Psoas muscle (tissue), 7 donors: ENCODE measurements at regions not wholly inside any gene's neighbourhood (a gene's known extent, or its start where the extent isn't known, plus 50 kb on each side); places are given as distances from the start of the nearest gene placed in this dataset.

Experiments used
- ATAC-seq, 4 donors: fragments of 200-7000 bp; cut with Tn5 transposase; one replicate each; pipeline ENCODE4 v1.9.1; 2020; ENCODE audit warnings: moderate library complexity in 3 of 4, mild to moderate bottlenecking in 2 of 4
- DNase-seq, 2 donors: peaks; one replicate each; pipeline ENCODE4 v3.0.0-alpha.2; 2020
- H3K27ac ChIP-seq: fragments of 200-600 bp; one replicate; pipeline ENCODE4 v1.8.0; 2022
- H3K27me3 ChIP-seq, 3 donors: fragments of 200-600 bp in 1 of 3; one replicate each; pipeline versions ENCODE4 v1.6.1 to v1.8.0; 2013 to 2022; ENCODE audit warnings: low read length in 2 of 3, mild to moderate bottlenecking in 2 of 3, moderate library complexity in 1 of 3; ENCODE audit not compliant: insufficient read depth in 3 of 3
- H3K36me3 ChIP-seq, 2 donors: fragments of 200-600 bp in 1 of 2; one replicate each; pipeline versions ENCODE4 v1.6.1 to v1.8.0; 2013 to 2022; ENCODE audit warnings: low read depth in 1 of 2, mild to moderate bottlenecking in 1 of 2, moderate library complexity in 1 of 2; ENCODE audit not compliant: insufficient read depth in 1 of 2
- H3K4me1 ChIP-seq: fragments of 200-600 bp; one replicate; pipeline ENCODE4 v1.8.0; 2022
- H3K4me3 ChIP-seq: fragments of 200-600 bp; one replicate; pipeline ENCODE4 v1.8.0; 2022; ENCODE audit warnings: mild to moderate bottlenecking
- H3K9me3 ChIP-seq: fragments of 200-600 bp; one replicate; pipeline ENCODE4 v1.8.0; 2022
- WGBS, 3 donors: extraction: QIAGEN DNeasy Blood & Tissue Kit; methylation state at CpG; one replicate each; pipeline versions ENCODE4 v1.1.6 to v1.1.7; 2013; 5-methylcytosine and 5-hydroxymethylcytosine counted together
- intact Hi-C, 2 donors: fragments of 100-400 bp; cut with DNase I; formaldehyde crosslinking; loops; one replicate each; pipeline versions ENCODE4 v1.11.0 to v1.14.2; 2022
- TF ChIP-seq, protein P1 (sequence below): fragments of 200-600 bp; IDR thresholded peaks from one replicate; pipeline ENCODE4 v1.8.0; 2022; ENCODE audit warnings: antibody characterized with exemption
- donor health status: healthy with polysubstance abuse.
- donor health status: DM: no; HTN: no; CAD: no; lungs with moderate emphysema.
- donor health status: Bipolar disorder and iron deficiency.
- donor health status: healthy.
- donor health status: DM: yes; HTN: yes; CAD: no.
- donor health status: DM: no; HTN: no; CAD: no.
- donor health status: DM: yes; HTN: yes; CAD: no.

DNA sequence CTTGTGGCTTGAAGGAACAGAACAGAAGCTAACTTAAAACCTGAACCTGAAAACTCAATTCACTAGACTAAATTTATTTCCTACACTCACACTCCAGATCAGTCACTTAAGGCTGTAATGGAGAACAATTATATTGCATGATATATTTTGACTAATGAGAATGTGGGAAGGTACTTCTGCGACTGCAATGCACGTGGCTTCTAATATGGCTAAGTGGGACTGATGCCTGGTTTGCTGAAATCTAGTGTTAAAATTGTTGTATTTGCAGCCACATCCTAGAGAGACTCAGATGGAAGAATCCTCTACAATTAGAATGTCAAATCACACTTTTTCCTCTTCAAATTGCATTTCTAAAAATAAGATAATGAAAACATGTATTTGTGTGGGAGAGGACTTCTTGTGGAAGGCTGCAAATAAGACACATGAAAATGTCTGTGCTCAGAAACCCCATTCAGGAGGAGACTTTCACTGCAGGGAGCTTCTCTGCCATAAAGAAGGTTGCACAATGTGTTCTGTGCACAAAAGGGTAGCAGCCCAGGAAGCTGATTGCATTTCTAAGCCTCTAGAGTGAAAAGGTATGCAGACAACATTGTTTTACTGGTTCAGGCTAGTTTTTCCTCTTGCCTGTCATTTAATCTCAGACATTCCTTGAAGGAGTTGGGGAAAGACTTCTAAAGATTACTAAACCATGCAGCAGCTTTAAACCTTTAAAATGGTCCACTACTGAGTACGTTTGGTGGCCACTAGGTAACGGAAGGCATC is 224.3 kb downstream of the NEDD1 start:
- intact Hi-C loops = no loop called here
- Histone ChIP-seq H3K36me3 (no peaks in the 10 kb centered on the region), H3K27me3 (no peaks in the 10 kb centered on the region), H3K4me1 (no peaks in the 10 kb centered on the region), H3K4me3 (no peak overlapping the region), H3K9me3 (no peaks in the 10 kb centered on the region), H3K27ac (no peak overlapping the region)
- 40 to 48% (median 46%) methylated on average over 4 of the region's 4 CpGs for WGBS, 3 donors
- TF ChIP-seq, protein P1, sequence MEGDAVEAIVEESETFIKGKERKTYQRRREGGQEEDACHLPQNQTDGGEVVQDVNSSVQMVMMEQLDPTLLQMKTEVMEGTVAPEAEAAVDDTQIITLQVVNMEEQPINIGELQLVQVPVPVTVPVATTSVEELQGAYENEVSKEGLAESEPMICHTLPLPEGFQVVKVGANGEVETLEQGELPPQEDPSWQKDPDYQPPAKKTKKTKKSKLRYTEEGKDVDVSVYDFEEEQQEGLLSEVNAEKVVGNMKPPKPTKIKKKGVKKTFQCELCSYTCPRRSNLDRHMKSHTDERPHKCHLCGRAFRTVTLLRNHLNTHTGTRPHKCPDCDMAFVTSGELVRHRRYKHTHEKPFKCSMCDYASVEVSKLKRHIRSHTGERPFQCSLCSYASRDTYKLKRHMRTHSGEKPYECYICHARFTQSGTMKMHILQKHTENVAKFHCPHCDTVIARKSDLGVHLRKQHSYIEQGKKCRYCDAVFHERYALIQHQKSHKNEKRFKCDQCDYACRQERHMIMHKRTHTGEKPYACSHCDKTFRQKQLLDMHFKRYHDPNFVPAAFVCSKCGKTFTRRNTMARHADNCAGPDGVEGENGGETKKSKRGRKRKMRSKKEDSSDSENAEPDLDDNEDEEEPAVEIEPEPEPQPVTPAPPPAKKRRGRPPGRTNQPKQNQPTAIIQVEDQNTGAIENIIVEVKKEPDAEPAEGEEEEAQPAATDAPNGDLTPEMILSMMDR = no peak
- no peak for ATAC-seq
- DNase-seq = no peak

DNA sequence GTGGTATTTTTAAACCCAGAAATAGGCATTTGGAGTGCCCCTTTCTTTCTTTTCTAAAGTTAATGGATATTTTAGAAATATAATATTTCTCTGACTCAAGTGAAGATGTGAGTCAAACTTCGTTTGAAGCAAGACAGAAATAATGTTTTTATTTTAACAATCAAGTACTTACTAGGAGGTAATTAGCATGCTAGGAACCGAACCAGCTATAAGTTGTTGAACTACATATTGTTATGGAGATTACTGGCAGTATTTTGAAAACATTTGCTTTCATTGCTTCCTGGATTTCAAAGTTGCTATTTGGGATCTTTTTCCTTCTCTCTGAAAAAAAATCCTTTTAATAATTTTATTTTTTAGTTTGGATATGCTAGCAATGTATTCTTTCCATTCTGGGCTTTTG is 225.2 kb downstream of the NEDD1 start:
- no peaks in the 10 kb centered on the region for H3K4me1 ChIP-seq
- DNase-seq = no peak
- H3K27ac ChIP-seq = no peak overlapping the region
- H3K4me3 ChIP-seq = no peak overlapping the region
- WGBS, 3 donors = 25 to 32% (median 25%) methylated on average over 2 of the region's 2 CpGs
- H3K27me3 ChIP-seq = no peaks in the 10 kb centered on the region
- intact Hi-C loops = no loop called here
- H3K9me3 ChIP-seq = no peaks in the 10 kb centered on the region
- ATAC-seq = no peak
- TF ChIP-seq, protein P1 = no peak
- H3K36me3 ChIP-seq = no peaks in the 10 kb centered on the region

DNA sequence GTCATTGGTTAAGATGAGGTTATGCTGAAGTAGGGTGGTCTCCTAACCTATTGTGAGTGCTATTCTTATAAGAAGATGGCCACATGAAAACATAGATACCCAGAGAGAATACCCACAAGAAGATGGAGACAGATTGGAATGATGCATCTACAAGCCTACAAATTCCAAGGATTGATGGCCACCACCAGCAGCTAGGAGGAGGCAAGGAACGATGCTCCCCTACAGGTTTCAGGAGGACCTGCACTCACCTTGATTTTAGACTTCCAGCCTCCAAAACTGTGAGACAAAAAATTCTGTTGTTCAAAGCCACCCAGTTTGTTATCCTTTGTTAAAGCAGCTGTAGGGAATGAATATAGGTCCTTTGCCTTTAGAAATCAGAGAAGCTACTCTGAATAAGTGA is 227.4 kb downstream of the NEDD1 start:
- WGBS, 3 donors = 76 to 100% (median 80%) methylated on average over 1 of the region's 1 CpG
- DNase-seq = no peak
- Histone ChIP-seq H3K4me1 (no peaks in the 10 kb centered on the region), H3K27ac (no peak overlapping the region), H3K4me3 (no peak overlapping the region), H3K27me3 (no peaks in the 10 kb centered on the region), H3K36me3 (no peaks in the 10 kb centered on the region), H3K9me3 (no peaks in the 10 kb centered on the region)
- ATAC-seq = no peak
- TF ChIP-seq, protein P1 = no peak
- intact Hi-C loops = no loop called here

DNA sequence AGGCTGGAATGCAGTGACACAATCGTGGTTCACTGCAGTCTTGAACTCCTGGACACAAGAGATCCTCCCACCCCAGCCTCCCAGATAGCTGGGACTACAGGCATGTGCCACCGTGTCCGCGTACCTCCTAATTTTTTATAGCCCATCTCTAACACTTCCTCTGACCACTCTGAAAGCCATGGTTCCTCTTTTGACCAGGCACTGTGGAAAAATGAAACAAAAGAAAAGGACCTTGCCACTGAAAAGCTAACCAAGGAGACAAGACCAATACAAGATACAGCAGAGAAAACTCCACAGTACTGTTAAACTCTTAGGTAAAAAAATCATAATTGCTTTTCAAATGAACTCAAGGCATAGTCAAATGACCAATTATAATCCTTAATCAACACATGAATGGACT is 233.3 kb downstream of the NEDD1 start:
- Histone ChIP-seq H3K4me1 (no peaks in the 10 kb centered on the region), H3K36me3 (no peaks in the 10 kb centered on the region), H3K4me3 (no peak overlapping the region), H3K27ac (no peak overlapping the region), H3K9me3 (no peaks in the 10 kb centered on the region), H3K27me3 (no peaks in the 10 kb centered on the region)
- DNase-seq (no peak), ATAC-seq (no peak)
- TF ChIP-seq, protein P1 = no peak
- WGBS, 3 donors = 65 to 70% (median 65%) methylated on average over 4 of the region's 4 CpGs
- intact Hi-C loops = no loop called here
